PC-9 (cell line): ENCODE measurements at regions not wholly inside any gene's neighbourhood (a gene's known extent, or its start where the extent isn't known, plus 50 kb on each side); places are given as distances from the start of the nearest gene placed in this dataset.

Source experiments
- BruUV-seq: library from RNA; stranded (reverse); fragments of 400-500 nt; replicated peaks from 2 replicates; lab custom pipeline; 2021; lab: Mats Ljungman, UMichigan
- CTCF ChIA-PET: fragments of 300-600 bp; sonication (Branson Sonifier 250); formaldehyde crosslinking; loops from one replicate; lab custom pipeline; 2022; ENCODE audit warnings: antibody characterized with exemption; lab: Charles Lee
- POLR2A ChIA-PET: fragments of 300-600 bp; sonication (Branson Sonifier 250); formaldehyde crosslinking; loops from one replicate; lab custom pipeline; 2022; ENCODE audit warnings: antibody characterized with exemption; ENCODE audit not compliant: unreplicated experiment; lab: Charles Lee
- DNase-seq, 2 experiments: peaks; one replicate each; pipeline versions ENCODE4 v3.0.0 to v3.0.0-alpha.2; 2015 to 2022; ENCODE audit warnings: mixed read lengths in 1 of 2
- H2AFZ ChIP-seq: fragments of 200-600 bp; sonication (generic); 2 replicates; pipeline ENCODE4 v1.8.1; 2017; ENCODE audit warnings: antibody characterized with exemption
- H3F3A ChIP-seq: fragments of 200-600 bp; sonication (generic); 2 replicates; pipeline ENCODE4 v1.8.1; 2017; ENCODE audit warnings: antibody characterized with exemption, mild to moderate bottlenecking, low read depth; ENCODE audit not compliant: insufficient read depth
- H3K27ac ChIP-seq: fragments of 200-600 bp; sonication (generic); 2 replicates; pipeline ENCODE4 v1.6.1; 2016; ENCODE audit warnings: mixed run types
- H3K27me3 ChIP-seq: fragments of 200-600 bp; sonication (generic); 2 replicates; pipeline ENCODE4 v1.6.1; 2016; ENCODE audit warnings: low read depth, mixed run types; ENCODE audit not compliant: insufficient read depth
- H3K36me3 ChIP-seq: fragments of 200-600 bp; sonication (generic); 2 replicates; pipeline ENCODE4 v1.6.1; 2016; ENCODE audit warnings: low read depth, mixed run types
- H3K4me1 ChIP-seq: fragments of 200-600 bp; sonication (generic); replicated peaks from 2 replicates; pipeline ENCODE4 v1.6.1; 2016; ENCODE audit warnings: mixed run types; ENCODE audit not compliant: insufficient read depth
- H3K4me2 ChIP-seq: fragments of 200-600 bp; sonication (generic); 2 replicates; pipeline ENCODE4 v1.6.1; 2017; ENCODE audit warnings: mixed run types
- H3K4me3 ChIP-seq: fragments of 200-600 bp; sonication (generic); 2 replicates; pipeline ENCODE4 v1.6.1; 2016; ENCODE audit warnings: mixed run types
- H3K79me2 ChIP-seq: fragments of 200-600 bp; sonication (generic); 2 replicates; pipeline ENCODE4 v1.6.1; 2017; ENCODE audit warnings: low read depth, mixed run types
- H3K9me2 ChIP-seq: fragments of 200-600 bp; sonication (generic); 2 replicates; pipeline ENCODE4 v1.8.1; 2017; ENCODE audit warnings: mild to moderate bottlenecking; ENCODE audit not compliant: insufficient read depth
- H3K9me3 ChIP-seq: fragments of 200-600 bp; sonication (generic); 2 replicates; pipeline ENCODE4 v1.8.1; 2016; ENCODE audit warnings: low read depth; ENCODE audit not compliant: insufficient read depth
- H4K20me1 ChIP-seq: fragments of 200-600 bp; sonication (generic); 2 replicates; pipeline ENCODE4 v1.8.1; 2017; ENCODE audit not compliant: insufficient read depth
- CTCF ChIP-seq: fragments of 200-600 bp; sonication (generic); conservative IDR thresholded peaks from 2 replicates; pipeline ENCODE4 v1.6.1; 2017; ENCODE audit warnings: mixed run types, antibody characterized with exemption, mild to moderate bottlenecking, moderate library complexity
- EZH2 ChIP-seq: fragments of 200-600 bp; sonication (generic); IDR thresholded peaks from 2 replicates; pipeline ENCODE4 v1.8.0; 2017; ENCODE audit warnings: antibody characterized with exemption, low read depth
- intact Hi-C: fragments of 100-400 bp; cut with micrococcal nuclease; formaldehyde crosslinking; loops from one replicate; pipeline ENCODE4 v1.10.0; 2022; ENCODE audit not compliant: unreplicated experiment

- Histone ChIP-seq H3K4me2 (no peak overlapping the region), H3K27me3 (no peaks in the 10 kb centered on the region), H4K20me1 (no peaks in the 10 kb centered on the region), H3K9me3 (no peaks in the 10 kb centered on the region), H2AFZ (no peak overlapping the region), H3K9me2 (no peaks in the 10 kb centered on the region), H3K4me1 (no peaks in the 10 kb centered on the region), H3K4me3 (no peak overlapping the region), H3K27ac (no peak overlapping the region), H3K79me2 (no peaks in the 10 kb centered on the region), H3F3A (no peaks in the 10 kb centered on the region), H3K36me3 (no peaks in the 10 kb centered on the region)
- ChIA-PET CTCF (no interaction called here), POLR2A (no interaction called here)
- intact Hi-C loops: no loop called here
- DNase-seq: no peak
- no peak for TF ChIP-seq EZH2
- TF ChIP-seq CTCF: no peak
- no TSS peak for BruUV-seq
These were observed 668.2 kb upstream of the ADGRL3 start for GRCh38 chr4:60531776-60532379.

- H3K79me2 ChIP-seq: no peaks in the 10 kb centered on the region
- BruUV-seq: no TSS peak
- no peak for DNase-seq
- no peaks in the 10 kb centered on the region for H3F3A ChIP-seq
- H3K9me3 ChIP-seq: no peaks in the 10 kb centered on the region
- no peak for TF ChIP-seq EZH2
- no peak for TF ChIP-seq CTCF
- no peak overlapping the region for H3K4me2 ChIP-seq
- no peaks in the 10 kb centered on the region for H3K36me3 ChIP-seq
- H3K9me2 ChIP-seq: no peaks in the 10 kb centered on the region
- no peaks in the 10 kb centered on the region for H3K4me1 ChIP-seq
- no peaks in the 10 kb centered on the region for H4K20me1 ChIP-seq
- no peak overlapping the region for H2AFZ ChIP-seq
- CTCF ChIA-PET: no interaction called here
- no peak overlapping the region for H3K4me3 ChIP-seq
- POLR2A ChIA-PET: no interaction called here
- no peak overlapping the region for H3K27ac ChIP-seq
- intact Hi-C loops: no loop called here
- H3K27me3 ChIP-seq: no peaks in the 10 kb centered on the region
These were observed 655.1 kb upstream of the ADGRL3 start for GRCh38 chr4:60544981-60545380.

- POLR2A ChIA-PET: no interaction called here
- CTCF ChIA-PET: no interaction called here
- H3K4me3 ChIP-seq: no peak overlapping the region
- H3K4me2 ChIP-seq: no peak overlapping the region
- no peaks in the 10 kb centered on the region for H3K9me2 ChIP-seq
- H4K20me1 ChIP-seq: no peaks in the 10 kb centered on the region
- no peaks in the 10 kb centered on the region for H3K27me3 ChIP-seq
- H2AFZ ChIP-seq: no peak overlapping the region
- no peaks in the 10 kb centered on the region for H3F3A ChIP-seq
- no peaks in the 10 kb centered on the region for H3K9me3 ChIP-seq
- intact Hi-C loops: no loop called here
- TF ChIP-seq EZH2: no peak
- no peak for TF ChIP-seq CTCF
- no peaks in the 10 kb centered on the region for H3K36me3 ChIP-seq
- no TSS peak for BruUV-seq
- H3K27ac ChIP-seq: no peak overlapping the region
- H3K4me1 ChIP-seq: no peaks in the 10 kb centered on the region
- DNase-seq: no peak
- no peaks in the 10 kb centered on the region for H3K79me2 ChIP-seq
These were observed 637.8 kb upstream of the ADGRL3 start for GRCh38 chr4:60562334-60562733.
